ENCODE measurements at regions not wholly inside any gene's neighbourhood (a gene's known extent, or its start where the extent isn't known, plus 50 kb on each side); places are given as distances from the start of the nearest gene placed in this dataset.

DNA sequence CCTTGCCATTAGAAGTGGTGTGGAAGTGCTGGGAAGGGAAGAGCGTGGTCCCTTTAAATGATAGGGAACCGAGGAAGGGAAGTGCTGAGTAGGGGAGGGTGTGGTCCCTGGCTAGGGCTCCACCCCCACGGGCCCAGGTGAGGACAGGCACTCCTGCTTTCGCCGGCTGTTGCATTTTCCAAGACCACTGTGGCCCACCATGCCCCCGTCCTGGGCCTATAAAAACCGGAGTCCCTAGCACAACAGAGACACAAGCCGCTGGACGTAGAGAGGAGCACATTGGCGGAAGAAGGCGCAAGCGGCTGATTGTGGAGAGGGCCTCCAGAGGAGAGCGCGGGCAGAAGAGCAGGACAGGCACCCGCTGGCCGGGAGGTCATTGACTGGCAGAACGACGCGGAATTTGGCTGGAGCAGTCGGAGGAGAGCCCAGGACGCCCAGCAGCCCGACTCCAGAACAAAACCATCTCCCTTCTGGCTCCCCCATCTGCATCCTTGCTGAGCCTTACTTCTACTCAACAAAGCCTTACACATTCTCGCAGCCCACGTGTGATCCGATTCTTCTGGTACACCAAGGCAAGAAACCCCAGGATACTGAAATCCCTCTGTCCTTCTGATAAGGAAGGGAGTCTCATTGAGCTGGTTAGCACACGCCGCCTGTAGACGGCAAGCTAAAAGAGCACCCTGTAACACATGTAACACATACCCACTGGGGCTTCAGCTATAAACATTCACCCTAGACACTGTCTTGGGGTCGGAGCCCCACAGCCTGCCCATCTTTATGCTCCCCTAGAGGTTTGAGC, 146.2 kb upstream of the LYZL1 start:
- TF ChIP-seq, protein P1, sequence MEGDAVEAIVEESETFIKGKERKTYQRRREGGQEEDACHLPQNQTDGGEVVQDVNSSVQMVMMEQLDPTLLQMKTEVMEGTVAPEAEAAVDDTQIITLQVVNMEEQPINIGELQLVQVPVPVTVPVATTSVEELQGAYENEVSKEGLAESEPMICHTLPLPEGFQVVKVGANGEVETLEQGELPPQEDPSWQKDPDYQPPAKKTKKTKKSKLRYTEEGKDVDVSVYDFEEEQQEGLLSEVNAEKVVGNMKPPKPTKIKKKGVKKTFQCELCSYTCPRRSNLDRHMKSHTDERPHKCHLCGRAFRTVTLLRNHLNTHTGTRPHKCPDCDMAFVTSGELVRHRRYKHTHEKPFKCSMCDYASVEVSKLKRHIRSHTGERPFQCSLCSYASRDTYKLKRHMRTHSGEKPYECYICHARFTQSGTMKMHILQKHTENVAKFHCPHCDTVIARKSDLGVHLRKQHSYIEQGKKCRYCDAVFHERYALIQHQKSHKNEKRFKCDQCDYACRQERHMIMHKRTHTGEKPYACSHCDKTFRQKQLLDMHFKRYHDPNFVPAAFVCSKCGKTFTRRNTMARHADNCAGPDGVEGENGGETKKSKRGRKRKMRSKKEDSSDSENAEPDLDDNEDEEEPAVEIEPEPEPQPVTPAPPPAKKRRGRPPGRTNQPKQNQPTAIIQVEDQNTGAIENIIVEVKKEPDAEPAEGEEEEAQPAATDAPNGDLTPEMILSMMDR (IDR thresholded peaks at IDR 0.05): no peak
- no peak for TF ChIP-seq POLR2A (IDR thresholded peaks at IDR 0.05)

Data from lower leg skin (tissue), 3 donors.